Common myeloid progenitor, CD34-positive (primary cell): ENCODE measurements at regions not wholly inside any gene's neighbourhood (a gene's known extent, or its start where the extent isn't known, plus 50 kb on each side); places are given as distances from the start of the nearest gene placed in this dataset.

Experiments
- CTCF ChIA-PET: fragments of 350-600 bp; sonication (Branson Sonifier 250); formaldehyde crosslinking; loops from one replicate; lab custom pipeline; 2021; ENCODE audit warnings: antibody characterized with exemption; lab: Charles Lee
- POLR2A ChIA-PET: fragments of 350-600 bp; sonication (Branson Sonifier 250); formaldehyde crosslinking; loops from one replicate; lab custom pipeline; 2021; ENCODE audit warnings: antibody characterized with exemption; lab: Charles Lee
- DNase-seq, 3 donors: peaks; one replicate each; pipeline versions ENCODE4 v3.0.0 to v3.0.0-alpha.2; 2013
- H3K27ac ChIP-seq, 2 experiments: 1 replicate in 1 of 2; 2 replicates in 1 of 2; pipeline ENCODE4 v1.7.0; 2013; ENCODE audit warnings: inconsistent platforms in 2 of 2, low read length in 2 of 2, mild to moderate bottlenecking in 2 of 2, low read depth in 1 of 2, moderate library complexity in 1 of 2; ENCODE audit not compliant: severe bottlenecking in 2 of 2, insufficient read depth in 1 of 2, poor library complexity in 1 of 2
- H3K27me3 ChIP-seq, 5 experiments: replicated peaks in 2 of 5; 1 replicate in 3 of 5; 2 replicates in 2 of 5; pipeline versions ENCODE4 v1.6.1 to v1.7.0; 2013; ENCODE audit warnings: low read length in 4 of 5, mild to moderate bottlenecking in 2 of 5, moderate library complexity in 2 of 5, inconsistent platforms in 1 of 5; ENCODE audit not compliant: insufficient read depth in 5 of 5, control insufficient read depth in 4 of 5
- H3K36me3 ChIP-seq, 4 experiments: 1 replicate in 2 of 4; 2 replicates in 2 of 4; pipeline versions ENCODE4 v1.6.1 to v1.7.0; 2013; ENCODE audit warnings: low read length in 3 of 4, control low read depth in 1 of 4, mild to moderate bottlenecking in 1 of 4; ENCODE audit not compliant: control insufficient read depth in 4 of 4, insufficient read depth in 4 of 4
- H3K4me1 ChIP-seq, 4 experiments: 1 replicate in 3 of 4; 2 replicates in 1 of 4; pipeline versions ENCODE4 v1.6.1 to v1.7.1; 2013; ENCODE audit warnings: low read length in 3 of 4, mild to moderate bottlenecking in 3 of 4, control low read depth in 1 of 4, inconsistent platforms in 1 of 4, moderate library complexity in 1 of 4; ENCODE audit not compliant: control insufficient read depth in 4 of 4, insufficient read depth in 4 of 4; ENCODE audit errors: control extremely low read depth in 1 of 4
- H3K4me3 ChIP-seq, 7 experiments: 1 replicate in 4 of 7; 2 replicates in 3 of 7; pipeline versions ENCODE4 v1.5.1 to v1.7.0; 2013; ENCODE audit warnings: mild to moderate bottlenecking in 7 of 7, low read length in 6 of 7, moderate library complexity in 6 of 7, inconsistent platforms in 2 of 7, low read depth in 2 of 7, control low read depth in 1 of 7; ENCODE audit not compliant: insufficient read depth in 4 of 7, control insufficient read depth in 1 of 7; ENCODE audit errors: extremely low read depth in 1 of 7
- H3K9me3 ChIP-seq, 5 experiments: 1 replicate in 4 of 5; 2 replicates in 1 of 5; pipeline versions ENCODE4 v1.6.1 to v1.7.1; 2013; ENCODE audit warnings: low read length in 4 of 5, mild to moderate bottlenecking in 2 of 5, inconsistent platforms in 1 of 5, low read depth in 1 of 5, moderate library complexity in 1 of 5; ENCODE audit not compliant: control insufficient read depth in 4 of 5, insufficient read depth in 2 of 5; ENCODE audit errors: control extremely low read depth in 1 of 5
- WGBS: methylation state at CpG from one replicate; pipeline ENCODE4 v1.1.5; 2013; ENCODE audit not compliant: insufficient coverage; 5-methylcytosine and 5-hydroxymethylcytosine counted together

- CTCF ChIA-PET: interaction anchor here (1.6 kb wide), 1 partner anchor 15 kb away, joined by 3 read pairs; no protein-coding TSS in a partner anchor
- no peak overlapping the region for H3K4me3 ChIP-seq
- no peak overlapping the region for H3K27ac ChIP-seq
- DNase-seq: no peak
- POLR2A ChIA-PET: no interaction called here
- peaks cover 0 to 2% (median 0%) of the 10 kb centered on the region in 5 experiments for H3K9me3 ChIP-seq
- peaks cover 0 to 1% (median 0%) of the 10 kb centered on the region in 5 experiments for H3K27me3 ChIP-seq
- H3K4me1 ChIP-seq: no peaks in the 10 kb centered on the region
- no peaks in the 10 kb centered on the region for H3K36me3 ChIP-seq
- WGBS: 95% methylated on average over 4 of the region's 4 CpGs
Observed at GRCh38 chr1:208461680-208462079, 217.5 kb upstream of the PLXNA2 start.

DNA sequence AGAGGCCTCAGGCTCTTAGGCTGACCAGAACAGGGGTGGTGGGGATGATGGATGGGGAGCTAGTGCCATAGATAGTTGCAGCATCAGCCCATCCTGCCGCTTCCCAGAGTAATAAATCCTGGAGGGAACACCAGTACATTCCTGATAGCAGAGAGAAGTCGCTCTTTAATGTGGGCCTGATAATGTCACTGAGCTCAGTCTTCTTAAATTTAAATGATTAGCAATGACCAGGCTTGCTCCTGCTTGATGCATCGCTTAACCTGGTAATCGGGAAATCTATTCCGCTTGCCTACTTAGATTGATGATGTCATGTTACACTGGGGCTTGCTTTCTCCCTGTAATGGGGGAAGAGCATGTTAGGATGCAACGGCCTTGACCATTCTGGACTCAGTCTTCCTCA lies 218.6 kb upstream of the PLXNA2 start:
- peaks cover 0 to 2% (median 0%) of the 10 kb centered on the region in 5 experiments for H3K9me3 ChIP-seq
- H3K4me1 ChIP-seq: no peaks in the 10 kb centered on the region
- no peak for DNase-seq
- ChIA-PET POLR2A (no interaction called here), CTCF (no interaction called here)
- H3K36me3 ChIP-seq: no peaks in the 10 kb centered on the region
- H3K4me3 ChIP-seq: no peak overlapping the region
- H3K27ac ChIP-seq: no peak overlapping the region
- WGBS: 97% methylated on average over 5 of the region's 6 CpGs
- peaks cover 0 to 1% (median 0%) of the 10 kb centered on the region in 5 experiments for H3K27me3 ChIP-seq

DNA sequence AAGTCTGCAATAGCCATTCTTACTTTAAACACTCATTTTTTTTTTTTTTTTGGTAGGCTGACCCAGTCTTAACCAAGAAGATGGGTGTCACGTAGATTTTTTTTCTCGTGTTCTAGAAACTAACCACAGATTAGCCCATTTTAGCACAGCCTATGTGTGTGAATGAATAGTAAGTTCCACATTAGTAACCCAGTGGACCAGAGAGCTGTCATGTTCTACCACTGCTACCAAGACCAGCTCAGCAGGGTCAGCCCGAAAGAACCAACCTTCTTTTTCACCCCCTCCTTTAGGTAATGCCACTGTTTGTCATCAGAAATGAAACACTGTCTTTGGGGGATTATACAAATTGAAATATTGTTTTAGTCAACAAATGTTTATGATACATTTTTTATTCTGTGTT lies 221.1 kb upstream of the PLXNA2 start:
- ChIA-PET CTCF (interaction anchor here (1.0 kb wide), 1 partner anchor 34 kb away, joined by 3 read pairs; no protein-coding TSS in a partner anchor), POLR2A (no interaction called here)
- peaks cover 0 to 2% (median 0%) of the 10 kb centered on the region in 5 experiments for H3K9me3 ChIP-seq
- no peak for DNase-seq
- no peak overlapping the region for H3K27ac ChIP-seq
- no peaks in the 10 kb centered on the region for H3K4me1 ChIP-seq
- peaks cover 0 to 1% (median 0%) of the 10 kb centered on the region in 5 experiments for H3K27me3 ChIP-seq
- no CpG with 5 or more reads among the region's 3 CpGs for WGBS
- H3K36me3 ChIP-seq: no peaks in the 10 kb centered on the region
- no peak overlapping the region for H3K4me3 ChIP-seq

DNA sequence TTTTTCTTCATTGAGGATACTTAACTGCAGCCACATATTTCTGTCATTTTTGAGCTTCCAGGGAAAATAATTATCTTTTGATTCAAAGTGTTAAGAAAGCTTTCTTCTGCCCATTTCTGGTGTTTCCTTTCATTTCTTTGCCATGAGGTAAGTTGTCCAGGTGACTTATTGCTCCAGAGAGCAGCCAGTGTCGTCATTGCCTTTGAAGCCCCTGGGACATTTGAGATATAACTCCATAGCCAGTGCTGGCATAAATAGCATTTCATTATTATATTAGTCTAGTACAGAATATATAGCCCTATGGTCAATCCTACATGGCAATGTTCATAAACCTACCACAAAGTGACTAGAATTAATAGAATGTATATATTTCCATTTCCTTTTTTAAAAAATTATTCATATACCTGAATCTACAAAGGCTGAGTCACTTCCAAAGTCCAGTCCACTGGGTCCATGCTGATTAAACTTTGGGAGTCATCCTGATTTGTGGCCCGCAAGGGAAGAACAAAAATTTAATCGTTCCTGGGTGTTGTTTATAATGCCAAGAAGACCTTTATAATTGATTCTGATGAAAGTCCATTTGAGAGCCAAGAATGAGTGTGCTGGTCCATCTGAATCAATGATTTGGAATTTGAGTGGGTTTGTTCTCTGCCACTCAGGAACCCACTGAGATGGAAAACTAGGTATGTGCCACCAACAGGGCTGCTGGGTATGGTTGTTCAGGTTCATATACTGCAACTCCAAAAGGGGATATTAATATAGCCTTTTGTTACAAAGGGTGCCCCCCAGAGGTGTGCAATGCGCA lies 221.8 kb upstream of the PLXNA2 start:
- Histone ChIP-seq H3K36me3 (no peaks in the 10 kb centered on the region), H3K27me3 (peaks cover 0 to 1% (median 0%) of the 10 kb centered on the region in 5 experiments), H3K4me3 (no peak overlapping the region), H3K4me1 (no peaks in the 10 kb centered on the region), H3K9me3 (peaks cover 0 to 2% (median 0%) of the 10 kb centered on the region in 5 experiments), H3K27ac (no peak overlapping the region)
- POLR2A ChIA-PET: no interaction called here
- WGBS: 100% methylated on average over 3 of the region's 4 CpGs
- DNase-seq: no peak
- CTCF ChIA-PET: interaction anchor here (1.0 kb wide), 1 partner anchor 35 kb away, joined by 3 read pairs; no protein-coding TSS in a partner anchor

- DNase-seq: no peak
Observed at GRCh38 chr1:208467151-208467780, 223.1 kb upstream of the PLXNA2 start.

GRCh38 chr1:208475449-208475848 lies 231.3 kb upstream of the PLXNA2 start:
- no peaks in the 10 kb centered on the region for H3K9me3 ChIP-seq
- H3K4me1 ChIP-seq: no peaks in the 10 kb centered on the region
- H3K27ac ChIP-seq: no peak overlapping the region
- H3K4me3 ChIP-seq: no peak overlapping the region
- WGBS: 93% methylated on average over 3 of the region's 4 CpGs
- H3K36me3 ChIP-seq: no peaks in the 10 kb centered on the region
- H3K27me3 ChIP-seq: peaks cover 0 to 2% (median 0%) of the 10 kb centered on the region in 5 experiments
- POLR2A ChIA-PET: no interaction called here
- CTCF ChIA-PET: no interaction called here
- DNase-seq: no peak

More at GRCh38 chr1:208467151-208467780, 223.1 kb upstream of the PLXNA2 start:
- Histone ChIP-seq H3K36me3 (no peaks in the 10 kb centered on the region), H3K4me1 (no peaks in the 10 kb centered on the region), H3K27ac (no peak overlapping the region), H3K9me3 (peaks cover 0 to 2% (median 0%) of the 10 kb centered on the region in 5 experiments), H3K27me3 (peaks cover 0 to 1% (median 0%) of the 10 kb centered on the region in 5 experiments), H3K4me3 (no peak overlapping the region)
- POLR2A ChIA-PET: no interaction called here
- 95% methylated on average over 5 of the region's 7 CpGs for WGBS
- CTCF ChIA-PET: no interaction called here
